GM18909 (cell line): ENCODE measurements at regions not wholly inside any gene's neighbourhood (a gene's known extent, or its start where the extent isn't known, plus 50 kb on each side); places are given as distances from the start of the nearest gene placed in this dataset.

Experiments used
- ATAC-seq: cut with Tn5 transposase; IDR thresholded peaks from one replicate; pipeline ENCODE4 v1.9.1; 2021; ENCODE audit warnings: mild to moderate bottlenecking; ENCODE audit not compliant: unreplicated experiment, poor library complexity

GRCh38 chr18:59085126-59085794 lies 54.4 kb upstream of the SEC11C start:
- peak; percentile 51 for ATAC-seq

- ATAC-seq = no peak
These were observed 53.9 kb upstream of the SEC11C start for GRCh38 chr18:59085797-59086196.

DNA sequence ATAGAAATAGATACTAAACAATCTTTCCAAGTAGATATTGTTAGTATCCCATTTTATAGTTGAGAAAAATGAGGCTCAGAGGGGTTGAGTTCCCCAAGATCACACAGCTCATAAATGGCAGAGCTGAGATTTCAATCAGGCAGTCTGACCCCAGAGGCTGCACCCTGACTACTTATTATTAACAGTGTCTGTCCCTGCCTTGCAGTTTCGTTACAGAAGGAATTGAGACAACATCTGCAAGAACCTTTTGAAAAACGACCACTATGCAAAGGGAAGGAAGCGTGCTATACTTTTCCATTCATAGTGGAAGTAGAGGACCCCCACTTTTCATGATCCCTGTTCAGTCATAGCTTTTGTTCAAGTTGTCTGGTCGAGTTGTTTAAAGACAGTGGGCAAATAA lies 53.2 kb upstream of the SEC11C start:
- ATAC-seq = no peak

GRCh38 chr18:59087391-59087790 lies 52.3 kb upstream of the SEC11C start:
- ATAC-seq = no peak
